Liver (tissue), 2 donors: ENCODE measurements at regions not wholly inside any gene's neighbourhood (a gene's known extent, or its start where the extent isn't known, plus 50 kb on each side); places are given as distances from the start of the nearest gene placed in this dataset.

Experiments
- TF ChIP-seq, protein P1 (sequence below): fragments of 150-350 bp; IDR thresholded peaks from 2 replicates; pipeline ENCODE4 v1.5.1; 2017; ENCODE audit warnings: improper control_type of control experiment, low read depth, low read length; ENCODE audit not compliant: missing input control
- TF ChIP-seq, protein P2 (sequence below): IDR thresholded peaks from 2 replicates; pipeline ENCODE4 v1.6.1; 2016; ENCODE audit warnings: antibody characterized with exemption
- donor health status: healthy.

DNA sequence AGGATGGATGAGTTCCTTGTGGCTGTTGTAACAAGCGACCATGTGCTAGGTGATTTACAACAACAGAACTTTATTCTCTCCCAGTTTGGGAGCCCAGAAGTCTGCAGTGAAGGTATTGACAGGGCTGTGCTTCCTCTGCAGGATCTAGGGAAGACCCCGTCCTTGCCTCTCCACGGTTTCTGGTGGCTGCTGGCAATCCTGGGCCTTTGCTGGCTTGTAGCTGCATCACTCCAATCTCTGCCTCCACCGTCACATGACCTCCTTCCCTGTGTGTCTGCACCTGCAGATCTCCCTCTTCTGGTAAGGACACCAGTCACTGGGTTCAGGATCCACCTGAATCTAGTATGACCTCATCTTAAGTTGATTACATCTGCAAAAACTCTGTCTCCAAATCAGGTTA, 115.6 kb downstream of the GLRX3 start:
- TF ChIP-seq, protein P1, sequence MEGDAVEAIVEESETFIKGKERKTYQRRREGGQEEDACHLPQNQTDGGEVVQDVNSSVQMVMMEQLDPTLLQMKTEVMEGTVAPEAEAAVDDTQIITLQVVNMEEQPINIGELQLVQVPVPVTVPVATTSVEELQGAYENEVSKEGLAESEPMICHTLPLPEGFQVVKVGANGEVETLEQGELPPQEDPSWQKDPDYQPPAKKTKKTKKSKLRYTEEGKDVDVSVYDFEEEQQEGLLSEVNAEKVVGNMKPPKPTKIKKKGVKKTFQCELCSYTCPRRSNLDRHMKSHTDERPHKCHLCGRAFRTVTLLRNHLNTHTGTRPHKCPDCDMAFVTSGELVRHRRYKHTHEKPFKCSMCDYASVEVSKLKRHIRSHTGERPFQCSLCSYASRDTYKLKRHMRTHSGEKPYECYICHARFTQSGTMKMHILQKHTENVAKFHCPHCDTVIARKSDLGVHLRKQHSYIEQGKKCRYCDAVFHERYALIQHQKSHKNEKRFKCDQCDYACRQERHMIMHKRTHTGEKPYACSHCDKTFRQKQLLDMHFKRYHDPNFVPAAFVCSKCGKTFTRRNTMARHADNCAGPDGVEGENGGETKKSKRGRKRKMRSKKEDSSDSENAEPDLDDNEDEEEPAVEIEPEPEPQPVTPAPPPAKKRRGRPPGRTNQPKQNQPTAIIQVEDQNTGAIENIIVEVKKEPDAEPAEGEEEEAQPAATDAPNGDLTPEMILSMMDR: no peak
- TF ChIP-seq, protein P2, sequence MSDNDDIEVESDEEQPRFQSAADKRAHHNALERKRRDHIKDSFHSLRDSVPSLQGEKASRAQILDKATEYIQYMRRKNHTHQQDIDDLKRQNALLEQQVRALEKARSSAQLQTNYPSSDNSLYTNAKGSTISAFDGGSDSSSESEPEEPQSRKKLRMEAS: no peak
